NOMO-1 (cell line): ENCODE measurements at regions not wholly inside any gene's neighbourhood (a gene's known extent, or its start where the extent isn't known, plus 50 kb on each side); places are given as distances from the start of the nearest gene placed in this dataset.
A peak's percentile ranks its signal among the peaks of the same experiment; 100 is the strongest.
"Not testable (repeated sequence)": the region's sequence is repeated elsewhere in the genome, so short reads cannot be mapped to it uniquely, and the experiment has no call there.

Experiments used
- DNase-seq, 2 experiments: peaks; one replicate each; lab custom pipeline; 2025; ENCODE audit not compliant: unreplicated experiment in 2 of 2; lab: John Stamatoyannopoulos, UW

- no peak for DNase-seq
Measured at GRCh38 chr14:56023661-56024081, 94.5 kb upstream of the PELI2 start.

GRCh38 chr14:56025191-56025590, 93.0 kb upstream of the PELI2 start:
- DNase-seq: no peak

GRCh38 chr14:56026506-56026905, 91.7 kb upstream of the PELI2 start:
- DNase-seq: no peak

- DNase-seq: no peak
Measured at GRCh38 chr14:56027421-56027820, 90.8 kb upstream of the PELI2 start.

GRCh38 chr14:56027916-56028712, 90.1 kb upstream of the PELI2 start:
- DNase-seq: no peak

GRCh38 chr14:56036353-56036752, 81.9 kb upstream of the PELI2 start:
- DNase-seq: no peak

- no peak for DNase-seq
Measured at GRCh38 chr14:56040121-56040520, 78.1 kb upstream of the PELI2 start.

GRCh38 chr14:56044196-56044595, 74.0 kb upstream of the PELI2 start:
- peak in 1 of 2 experiments; percentile 5 for DNase-seq

- DNase-seq: no peak
Measured at GRCh38 chr14:56046546-56046945, 71.7 kb upstream of the PELI2 start.

GRCh38 chr14:56046996-56047395, 71.2 kb upstream of the PELI2 start:
- no peak for DNase-seq

GRCh38 chr14:56049536-56049935, 68.7 kb upstream of the PELI2 start:
- no peak for DNase-seq

- no peak for DNase-seq
Measured at GRCh38 chr14:56055511-56055910, 62.7 kb upstream of the PELI2 start.

- no peak for DNase-seq
Measured at GRCh38 chr14:56056031-56056430, 62.2 kb upstream of the PELI2 start.

GRCh38 chr14:56057071-56057741, 61.0 kb upstream of the PELI2 start:
- DNase-seq: no peak

GRCh38 chr14:56057767-56058166, 60.4 kb upstream of the PELI2 start:
- DNase-seq: no peak

GRCh38 chr14:56059054-56059453, 59.2 kb upstream of the PELI2 start:
- DNase-seq: no peak

- no peak for DNase-seq
Measured at GRCh38 chr14:56061051-56061450, 57.2 kb upstream of the PELI2 start.

GRCh38 chr14:56063131-56063530, 55.1 kb upstream of the PELI2 start:
- DNase-seq: no peak

- no peak for DNase-seq
Measured at GRCh38 chr14:56064513-56064912, 53.7 kb upstream of the PELI2 start.

- not testable (repeated sequence) for DNase-seq
Measured at GRCh38 chr14:56065199-56065598, 53.0 kb upstream of the PELI2 start.

- DNase-seq: no peak
Measured at GRCh38 chr14:56065621-56066290, 52.5 kb upstream of the PELI2 start.
